ENCODE measurements at regions not wholly inside any gene's neighbourhood (a gene's known extent, or its start where the extent isn't known, plus 50 kb on each side); places are given as distances from the start of the nearest gene placed in this dataset.
A peak's percentile ranks its signal among the peaks of the same experiment; 100 is the strongest.

GRCh38 chr9:129331772-129332500 is 153.9 kb upstream of the IER5L start:
- peaks cover 12 to 63% (median 40%) of the 10 kb centered on the region in 12 donors for H3K4me1 ChIP-seq
- intact Hi-C loops (cut with DNase I): loop anchor here in 5 of 10 donors (5.0 kb wide), 5 partner anchors 80 to 165 kb away; partner anchors contain the start of gene IER5L (in 1 of the 5)
- peaks cover 0 to 15% (median 4%) of the 10 kb centered on the region in 12 donors for H3K9me3 ChIP-seq
- ATAC-seq: no peak
- H3K36me3 ChIP-seq: no peaks in the 10 kb centered on the region
- H3K27ac ChIP-seq: peak overlapping the region in 8 of 12 donors; percentile 25 to 70 (median 48)
- DNase-seq: no peak
- 76 to 81% (median 79%) methylated on average over 12 to 13 of the region's 13 CpGs for WGBS, 4 donors
- H3K27me3 ChIP-seq: no peaks in the 10 kb centered on the region
- no peak overlapping the region for H3K4me3 ChIP-seq
- no peak for TF ChIP-seq CTCF (IDR thresholded peaks at IDR 0.05)
- no peak for TF ChIP-seq POLR2A (IDR thresholded peaks at IDR 0.05)

GRCh38 chr9:129331493-129331765 is 153.4 kb upstream of the IER5L start:
- Histone ChIP-seq H3K4me3 (no peak overlapping the region), H3K9me3 (peaks cover 0 to 15% (median 4%) of the 10 kb centered on the region in 12 donors), H3K36me3 (no peaks in the 10 kb centered on the region), H3K4me1 (peaks cover 12 to 60% (median 36%) of the 10 kb centered on the region in 12 donors), H3K27me3 (no peaks in the 10 kb centered on the region), H3K27ac (peak overlapping the region in 2 of 12 donors; percentile 67 to 70)
- WGBS, 4 donors: 67 to 86% (median 73%) methylated on average over 4 of the region's 4 CpGs
- no peak for TF ChIP-seq CTCF (IDR thresholded peaks at IDR 0.05)
- TF ChIP-seq POLR2A (IDR thresholded peaks at IDR 0.05): no peak
- DNase-seq (no peak), ATAC-seq (no peak)
- intact Hi-C loops (cut with DNase I): loop anchor here in 5 of 10 donors (5.0 kb wide), 5 partner anchors 81 to 166 kb away; partner anchors contain the start of gene IER5L (in 1 of the 5)

- no peak for ATAC-seq
- Histone ChIP-seq H3K36me3 (no peaks in the 10 kb centered on the region), H3K9me3 (peaks cover 0 to 15% (median 4%) of the 10 kb centered on the region in 12 donors), H3K4me3 (no peak overlapping the region), H3K4me1 (peaks cover 12 to 55% (median 31%) of the 10 kb centered on the region in 12 donors), H3K27ac (peak overlapping the region in 6 of 12 donors; percentile 43 to 70 (median 62)), H3K27me3 (no peaks in the 10 kb centered on the region)
- intact Hi-C loops (cut with DNase I): loop anchor here in 5 of 10 donors (5.0 kb wide), 5 partner anchors 81 to 166 kb away; partner anchors contain the start of gene IER5L (in 1 of the 5)
- 86 to 99% (median 96%) methylated on average over 4 of the region's 4 CpGs for WGBS, 4 donors
- no peak for DNase-seq
- TF ChIP-seq CTCF (IDR thresholded peaks at IDR 0.05) (peak in 1 of 12 donors; percentile 11), POLR2A (IDR thresholded peaks at IDR 0.05) (no peak)
Observed at GRCh38 chr9:129330711-129331492, 152.8 kb upstream of the IER5L start.

Data from heart left ventricle (tissue), 16 donors.